HepG2 (cell line): ENCODE measurements at regions not wholly inside any gene's neighbourhood (a gene's known extent, or its start where the extent isn't known, plus 50 kb on each side); places are given as distances from the start of the nearest gene placed in this dataset.

Experiments used
- ZNF451 ChIP-seq: sonication (generic); formaldehyde crosslinking; IDR thresholded peaks from 2 replicates; pipeline ENCODE4 v1.5.0; 2020; ENCODE audit warnings: mild to moderate bottlenecking, missing genetic modification reagents
- ZNF460 ChIP-seq: sonication (generic); formaldehyde crosslinking; IDR thresholded peaks from 2 replicates; pipeline ENCODE4 v1.5.1; 2020; ENCODE audit warnings: missing genetic modification reagents, mild to moderate bottlenecking, borderline replicate concordance
- TF ChIP-seq, protein P1 (sequence below): sonication (generic); formaldehyde crosslinking; IDR thresholded peaks from 2 replicates; pipeline ENCODE4 v1.4.0; 2020; ENCODE audit warnings: missing genetic modification reagents, borderline replicate concordance
- TF ChIP-seq, protein P2 (sequence below): sonication (generic); formaldehyde crosslinking; IDR thresholded peaks from 2 replicates; pipeline ENCODE4 v1.4.0; 2020; ENCODE audit warnings: missing genetic modification reagents, borderline replicate concordance
- TF ChIP-seq, protein P3 (sequence below): sonication (generic); formaldehyde crosslinking; conservative IDR thresholded peaks from 2 replicates; pipeline ENCODE4 v1.4.0; 2020; ENCODE audit warnings: missing genetic modification reagents

DNA sequence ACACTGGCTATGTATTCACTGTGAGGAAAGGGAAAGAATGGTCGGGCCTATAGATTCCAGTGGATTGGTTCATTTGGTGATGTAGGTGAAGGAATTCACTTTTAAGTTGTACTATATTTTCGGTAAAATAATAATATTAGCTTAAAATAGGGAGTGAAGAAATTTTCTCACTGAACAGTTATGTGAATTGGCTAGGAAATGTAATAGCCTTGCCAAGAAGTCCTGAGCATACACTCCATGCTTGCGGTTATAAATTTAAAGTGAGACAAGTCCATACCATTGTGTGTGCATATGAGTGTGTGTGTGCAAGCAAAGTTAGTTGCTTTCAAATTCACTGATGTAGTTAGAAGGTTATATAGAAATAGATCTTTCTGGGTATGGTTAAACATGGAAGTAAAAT, 1651.0 kb downstream of the NCAM2 start:
- TF ChIP-seq, protein P1, sequence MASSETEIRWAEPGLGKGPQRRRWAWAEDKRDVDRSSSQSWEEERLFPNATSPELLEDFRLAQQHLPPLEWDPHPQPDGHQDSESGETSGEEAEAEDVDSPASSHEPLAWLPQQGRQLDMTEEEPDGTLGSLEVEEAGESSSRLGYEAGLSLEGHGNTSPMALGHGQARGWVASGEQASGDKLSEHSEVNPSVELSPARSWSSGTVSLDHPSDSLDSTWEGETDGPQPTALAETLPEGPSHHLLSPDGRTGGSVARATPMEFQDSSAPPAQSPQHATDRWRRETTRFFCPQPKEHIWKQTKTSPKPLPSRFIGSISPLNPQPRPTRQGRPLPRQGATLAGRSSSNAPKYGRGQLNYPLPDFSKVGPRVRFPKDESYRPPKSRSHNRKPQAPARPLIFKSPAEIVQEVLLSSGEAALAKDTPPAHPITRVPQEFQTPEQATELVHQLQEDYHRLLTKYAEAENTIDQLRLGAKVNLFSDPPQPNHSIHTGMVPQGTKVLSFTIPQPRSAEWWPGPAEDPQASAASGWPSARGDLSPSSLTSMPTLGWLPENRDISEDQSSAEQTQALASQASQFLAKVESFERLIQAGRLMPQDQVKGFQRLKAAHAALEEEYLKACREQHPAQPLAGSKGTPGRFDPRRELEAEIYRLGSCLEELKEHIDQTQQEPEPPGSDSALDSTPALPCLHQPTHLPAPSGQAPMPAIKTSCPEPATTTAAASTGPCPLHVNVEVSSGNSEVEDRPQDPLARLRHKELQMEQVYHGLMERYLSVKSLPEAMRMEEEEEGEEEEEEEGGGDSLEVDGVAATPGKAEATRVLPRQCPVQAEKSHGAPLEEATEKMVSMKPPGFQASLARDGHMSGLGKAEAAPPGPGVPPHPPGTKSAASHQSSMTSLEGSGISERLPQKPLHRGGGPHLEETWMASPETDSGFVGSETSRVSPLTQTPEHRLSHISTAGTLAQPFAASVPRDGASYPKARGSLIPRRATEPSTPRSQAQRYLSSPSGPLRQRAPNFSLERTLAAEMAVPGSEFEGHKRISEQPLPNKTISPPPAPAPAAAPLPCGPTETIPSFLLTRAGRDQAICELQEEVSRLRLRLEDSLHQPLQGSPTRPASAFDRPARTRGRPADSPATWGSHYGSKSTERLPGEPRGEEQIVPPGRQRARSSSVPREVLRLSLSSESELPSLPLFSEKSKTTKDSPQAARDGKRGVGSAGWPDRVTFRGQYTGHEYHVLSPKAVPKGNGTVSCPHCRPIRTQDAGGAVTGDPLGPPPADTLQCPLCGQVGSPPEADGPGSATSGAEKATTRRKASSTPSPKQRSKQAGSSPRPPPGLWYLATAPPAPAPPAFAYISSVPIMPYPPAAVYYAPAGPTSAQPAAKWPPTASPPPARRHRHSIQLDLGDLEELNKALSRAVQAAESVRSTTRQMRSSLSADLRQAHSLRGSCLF (CRISPR knock-in tag): no peak
- TF ChIP-seq, protein P2, sequence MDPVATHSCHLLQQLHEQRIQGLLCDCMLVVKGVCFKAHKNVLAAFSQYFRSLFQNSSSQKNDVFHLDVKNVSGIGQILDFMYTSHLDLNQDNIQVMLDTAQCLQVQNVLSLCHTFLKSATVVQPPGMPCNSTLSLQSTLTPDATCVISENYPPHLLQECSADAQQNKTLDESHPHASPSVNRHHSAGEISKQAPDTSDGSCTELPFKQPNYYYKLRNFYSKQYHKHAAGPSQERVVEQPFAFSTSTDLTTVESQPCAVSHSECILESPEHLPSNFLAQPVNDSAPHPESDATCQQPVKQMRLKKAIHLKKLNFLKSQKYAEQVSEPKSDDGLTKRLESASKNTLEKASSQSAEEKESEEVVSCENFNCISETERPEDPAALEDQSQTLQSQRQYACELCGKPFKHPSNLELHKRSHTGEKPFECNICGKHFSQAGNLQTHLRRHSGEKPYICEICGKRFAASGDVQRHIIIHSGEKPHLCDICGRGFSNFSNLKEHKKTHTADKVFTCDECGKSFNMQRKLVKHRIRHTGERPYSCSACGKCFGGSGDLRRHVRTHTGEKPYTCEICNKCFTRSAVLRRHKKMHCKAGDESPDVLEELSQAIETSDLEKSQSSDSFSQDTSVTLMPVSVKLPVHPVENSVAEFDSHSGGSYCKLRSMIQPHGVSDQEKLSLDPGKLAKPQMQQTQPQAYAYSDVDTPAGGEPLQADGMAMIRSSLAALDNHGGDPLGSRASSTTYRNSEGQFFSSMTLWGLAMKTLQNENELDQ: no peak
- no peak for TF ChIP-seq ZNF451
- TF ChIP-seq, protein P3, sequence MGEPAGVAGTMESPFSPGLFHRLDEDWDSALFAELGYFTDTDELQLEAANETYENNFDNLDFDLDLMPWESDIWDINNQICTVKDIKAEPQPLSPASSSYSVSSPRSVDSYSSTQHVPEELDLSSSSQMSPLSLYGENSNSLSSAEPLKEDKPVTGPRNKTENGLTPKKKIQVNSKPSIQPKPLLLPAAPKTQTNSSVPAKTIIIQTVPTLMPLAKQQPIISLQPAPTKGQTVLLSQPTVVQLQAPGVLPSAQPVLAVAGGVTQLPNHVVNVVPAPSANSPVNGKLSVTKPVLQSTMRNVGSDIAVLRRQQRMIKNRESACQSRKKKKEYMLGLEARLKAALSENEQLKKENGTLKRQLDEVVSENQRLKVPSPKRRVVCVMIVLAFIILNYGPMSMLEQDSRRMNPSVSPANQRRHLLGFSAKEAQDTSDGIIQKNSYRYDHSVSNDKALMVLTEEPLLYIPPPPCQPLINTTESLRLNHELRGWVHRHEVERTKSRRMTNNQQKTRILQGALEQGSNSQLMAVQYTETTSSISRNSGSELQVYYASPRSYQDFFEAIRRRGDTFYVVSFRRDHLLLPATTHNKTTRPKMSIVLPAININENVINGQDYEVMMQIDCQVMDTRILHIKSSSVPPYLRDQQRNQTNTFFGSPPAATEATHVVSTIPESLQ (CRISPR knock-in tag): no peak
- no peak for TF ChIP-seq ZNF460 (CRISPR knock-in tag)
